ENCODE measurements at regions not wholly inside any gene's neighbourhood (a gene's known extent, or its start where the extent isn't known, plus 50 kb on each side); places are given as distances from the start of the nearest gene placed in this dataset.
"Not testable (repeated sequence)": the region's sequence is repeated elsewhere in the genome, so short reads cannot be mapped to it uniquely, and the experiment has no call there.

DNA sequence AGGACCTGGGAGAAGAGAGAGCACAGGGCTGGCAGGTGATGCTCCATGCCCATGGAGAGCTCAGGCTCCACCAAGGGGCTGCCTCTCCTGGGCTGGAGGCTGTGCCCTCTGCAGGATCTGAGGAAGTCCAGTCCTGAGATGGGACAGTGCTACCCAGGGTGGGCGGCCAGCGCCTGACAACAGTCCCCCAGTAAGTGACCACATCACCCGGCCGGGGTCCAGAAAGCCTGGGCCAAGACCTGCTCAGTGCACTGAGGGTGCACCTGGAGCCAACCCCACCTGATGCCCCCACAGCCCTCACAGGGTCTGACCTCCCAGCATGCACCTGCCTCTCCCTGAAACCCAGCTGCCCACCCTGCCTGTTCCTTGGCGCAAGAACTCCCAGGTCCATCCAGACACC is 227.7 kb downstream of the CWH43 start:
- POLR2A ChIA-PET; H3K9ac ChIP-seq; H3K27me3 ChIP-seq (ENCODE audit: insufficient read depth); H3K4me1 ChIP-seq (ENCODE audit: control insufficient read depth in 1 of 2, insufficient read depth in 2 of 2, low read depth in 1 of 2, low read length in 1 of 2); H3K27ac ChIP-seq (ENCODE audit: low read depth in 2 of 2, low read length in 1 of 2); H3K9me2 ChIP-seq; H3F3A ChIP-seq (replicated peaks; ENCODE audit: insufficient read depth); H4K20me1 ChIP-seq (ENCODE audit: insufficient read depth); H3K9me3 ChIP-seq; H3K4me2 ChIP-seq; CTCF ChIA-PET; DNase-seq; H3K79me2 ChIP-seq (ENCODE audit: insufficient read depth); H2AFZ ChIP-seq (ENCODE audit: low read depth); H3K36me3 ChIP-seq (replicated peaks in 1 of 2; ENCODE audit: control insufficient read depth in 1 of 2, insufficient read depth in 2 of 2, low read length in 1 of 2); H3K4me3 ChIP-seq (ENCODE audit: low read depth in 2 of 2, low read length in 1 of 2): not testable (repeated sequence)
- WGBS (ENCODE audit: low lambda C conversion rate): 6% methylated on average over 5 of the region's 5 CpGs

- H3K4me1 ChIP-seq (ENCODE audit: control insufficient read depth in 1 of 2, insufficient read depth in 2 of 2, low read depth in 1 of 2, low read length in 1 of 2); DNase-seq; H3K79me2 ChIP-seq (ENCODE audit: insufficient read depth); H3K9me3 ChIP-seq; H2AFZ ChIP-seq (ENCODE audit: low read depth); H3K9me2 ChIP-seq; H3K4me3 ChIP-seq (ENCODE audit: low read depth in 2 of 2, low read length in 1 of 2); H3K27me3 ChIP-seq (ENCODE audit: insufficient read depth); H3K27ac ChIP-seq (ENCODE audit: low read depth in 2 of 2, low read length in 1 of 2); CTCF ChIA-PET; H3K4me2 ChIP-seq; H3F3A ChIP-seq (replicated peaks; ENCODE audit: insufficient read depth); POLR2A ChIA-PET; H4K20me1 ChIP-seq (ENCODE audit: insufficient read depth); H3K36me3 ChIP-seq (replicated peaks in 1 of 2; ENCODE audit: control insufficient read depth in 1 of 2, insufficient read depth in 2 of 2, low read length in 1 of 2); H3K9ac ChIP-seq: not testable (repeated sequence)
- WGBS (ENCODE audit: low lambda C conversion rate): 12% methylated on average over 5 of the region's 5 CpGs
Observed at GRCh38 chr4:49214453-49215081, 228.5 kb downstream of the CWH43 start.

DNA sequence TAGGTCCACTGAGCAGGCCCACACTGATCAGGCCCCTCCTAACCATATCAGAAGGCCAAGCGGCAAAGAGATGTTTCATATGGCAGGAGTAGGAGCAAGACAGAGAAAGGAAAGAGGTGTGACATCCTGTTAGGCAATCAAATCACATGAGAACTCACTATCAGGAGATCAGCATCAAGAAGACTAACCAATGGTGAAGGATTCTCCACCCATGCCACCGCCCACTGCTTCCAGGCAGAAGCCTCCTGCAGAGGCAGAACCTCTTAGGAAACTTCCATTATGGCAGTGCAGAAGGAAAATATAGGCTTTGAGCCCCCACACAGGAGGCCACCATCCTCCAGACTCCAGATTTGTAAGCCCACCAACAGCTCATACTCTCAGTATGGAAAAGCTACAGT is 229.0 kb downstream of the CWH43 start:
- H3K9me3 ChIP-seq; H4K20me1 ChIP-seq (ENCODE audit: insufficient read depth); H3K4me2 ChIP-seq; H3K27me3 ChIP-seq (ENCODE audit: insufficient read depth); H3K36me3 ChIP-seq (replicated peaks in 1 of 2; ENCODE audit: control insufficient read depth in 1 of 2, insufficient read depth in 2 of 2, low read length in 1 of 2); DNase-seq; H3K27ac ChIP-seq (ENCODE audit: low read depth in 2 of 2, low read length in 1 of 2); H3K9me2 ChIP-seq; H3K79me2 ChIP-seq (ENCODE audit: insufficient read depth); H3K4me3 ChIP-seq (ENCODE audit: low read depth in 2 of 2, low read length in 1 of 2); H3K4me1 ChIP-seq (ENCODE audit: control insufficient read depth in 1 of 2, insufficient read depth in 2 of 2, low read depth in 1 of 2, low read length in 1 of 2); H3K9ac ChIP-seq; CTCF ChIA-PET; POLR2A ChIA-PET; H2AFZ ChIP-seq (ENCODE audit: low read depth); H3F3A ChIP-seq (replicated peaks; ENCODE audit: insufficient read depth): not testable (repeated sequence)
- WGBS (ENCODE audit: low lambda C conversion rate): 7% methylated on average over 2 of the region's 2 CpGs

GRCh38 chr4:49216606-49217005 is 230.5 kb downstream of the CWH43 start:
- H3K9ac ChIP-seq; H3K27me3 ChIP-seq (ENCODE audit: insufficient read depth); H3K27ac ChIP-seq (ENCODE audit: low read depth in 2 of 2, low read length in 1 of 2); H3K4me1 ChIP-seq (ENCODE audit: control insufficient read depth in 1 of 2, insufficient read depth in 2 of 2, low read depth in 1 of 2, low read length in 1 of 2); DNase-seq; POLR2A ChIA-PET; H3K9me2 ChIP-seq; H3K4me2 ChIP-seq; H3K36me3 ChIP-seq (replicated peaks in 1 of 2; ENCODE audit: control insufficient read depth in 1 of 2, insufficient read depth in 2 of 2, low read length in 1 of 2); H4K20me1 ChIP-seq (ENCODE audit: insufficient read depth); H3K4me3 ChIP-seq (ENCODE audit: low read depth in 2 of 2, low read length in 1 of 2); H3K9me3 ChIP-seq; CTCF ChIA-PET; H2AFZ ChIP-seq (ENCODE audit: low read depth); H3K79me2 ChIP-seq (ENCODE audit: insufficient read depth); H3F3A ChIP-seq (replicated peaks; ENCODE audit: insufficient read depth): not testable (repeated sequence)
- 11% methylated on average over 3 of the region's 3 CpGs for WGBS (ENCODE audit: low lambda C conversion rate)

- H3K9ac ChIP-seq: no peak overlapping the region
- H3K27me3 ChIP-seq (ENCODE audit: insufficient read depth): no peaks in the 10 kb centered on the region
- H3K4me1 ChIP-seq (ENCODE audit: control insufficient read depth in 1 of 2, insufficient read depth in 2 of 2, low read depth in 1 of 2, low read length in 1 of 2): no peaks in the 10 kb centered on the region
- POLR2A ChIA-PET: no interaction called here
- no peaks in the 10 kb centered on the region for H3K9me3 ChIP-seq
- H4K20me1 ChIP-seq (ENCODE audit: insufficient read depth): no peaks in the 10 kb centered on the region
- H3K79me2 ChIP-seq (ENCODE audit: insufficient read depth): no peaks in the 10 kb centered on the region
- H3K9me2 ChIP-seq: no peaks in the 10 kb centered on the region
- H3K4me2 ChIP-seq: no peak overlapping the region
- H3F3A ChIP-seq (replicated peaks; ENCODE audit: insufficient read depth): no peaks in the 10 kb centered on the region
- CTCF ChIA-PET: no interaction called here
- H2AFZ ChIP-seq (ENCODE audit: low read depth): no peak overlapping the region
- H3K36me3 ChIP-seq (replicated peaks in 1 of 2; ENCODE audit: control insufficient read depth in 1 of 2, insufficient read depth in 2 of 2, low read length in 1 of 2): no peaks in the 10 kb centered on the region
- DNase-seq: no peak
- no peak overlapping the region for H3K27ac ChIP-seq (ENCODE audit: low read depth in 2 of 2, low read length in 1 of 2)
- no peak overlapping the region for H3K4me3 ChIP-seq (ENCODE audit: low read depth in 2 of 2, low read length in 1 of 2)
- TF ChIP-seq YY1 (IDR thresholded peaks at IDR 0.05; ENCODE audit: low read depth) (no peak), TAF1 (IDR thresholded peaks at IDR 0.05; ENCODE audit: borderline replicate concordance, low read depth, low read length) (no peak), JUND (IDR thresholded peaks at IDR 0.05) (no peak), ELF1 (IDR thresholded peaks at IDR 0.05) (no peak), RAD21 (IDR thresholded peaks at IDR 0.05; ENCODE audit: low read length) (no peak), RFX5 (IDR thresholded peaks at IDR 0.05; ENCODE audit: low read length) (no peak), ZBTB33 (IDR thresholded peaks at IDR 0.05; ENCODE audit: borderline replicate concordance, low read depth) (no peak), MEF2A (IDR thresholded peaks at IDR 0.05; ENCODE audit: borderline replicate concordance, low read depth) (no peak), TEAD4 (IDR thresholded peaks at IDR 0.05; ENCODE audit: borderline replicate concordance, insufficient read depth) (no peak)
- TF ChIP-seq, protein P1, sequence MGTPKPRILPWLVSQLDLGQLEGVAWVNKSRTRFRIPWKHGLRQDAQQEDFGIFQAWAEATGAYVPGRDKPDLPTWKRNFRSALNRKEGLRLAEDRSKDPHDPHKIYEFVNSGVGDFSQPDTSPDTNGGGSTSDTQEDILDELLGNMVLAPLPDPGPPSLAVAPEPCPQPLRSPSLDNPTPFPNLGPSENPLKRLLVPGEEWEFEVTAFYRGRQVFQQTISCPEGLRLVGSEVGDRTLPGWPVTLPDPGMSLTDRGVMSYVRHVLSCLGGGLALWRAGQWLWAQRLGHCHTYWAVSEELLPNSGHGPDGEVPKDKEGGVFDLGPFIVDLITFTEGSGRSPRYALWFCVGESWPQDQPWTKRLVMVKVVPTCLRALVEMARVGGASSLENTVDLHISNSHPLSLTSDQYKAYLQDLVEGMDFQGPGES (IDR thresholded peaks at IDR 0.05; ENCODE audit: low read depth, low read length): no peak
Observed at GRCh38 chr4:49217492-49217891, 231.4 kb downstream of the CWH43 start.

All from SK-N-SH (cell line).